Caki2 (cell line): ENCODE measurements at regions not wholly inside any gene's neighbourhood (a gene's known extent, or its start where the extent isn't known, plus 50 kb on each side); places are given as distances from the start of the nearest gene placed in this dataset.

Experiments
- DNase-seq: peaks from one replicate; pipeline ENCODE4 v3.0.0-alpha.2; 2015; ENCODE audit warnings: low read depth
- in situ Hi-C: cut with HindIII; loops from 2 replicates; pipeline ENCODE4 v1.10.0; 2016; ENCODE audit warnings: low sequenced_read_pairs, low pct_unique_long_range_greater_than_20kb, mixed read lengths

GRCh38 chr14:37932008-37932407, 275.7 kb upstream of the SSTR1 start:
- in situ Hi-C loops: no loop called here
- DNase-seq: no peak

- DNase-seq: no peak
- in situ Hi-C loops: no loop called here
Observed at GRCh38 chr14:37932481-37932880, 275.2 kb upstream of the SSTR1 start.

- in situ Hi-C loops: no loop called here
- DNase-seq: no peak
Observed at GRCh38 chr14:37936971-37937370, 270.7 kb upstream of the SSTR1 start.

- in situ Hi-C loops: no loop called here
- no peak for DNase-seq
Observed at GRCh38 chr14:37939442-37940028, 268.2 kb upstream of the SSTR1 start.

DNA sequence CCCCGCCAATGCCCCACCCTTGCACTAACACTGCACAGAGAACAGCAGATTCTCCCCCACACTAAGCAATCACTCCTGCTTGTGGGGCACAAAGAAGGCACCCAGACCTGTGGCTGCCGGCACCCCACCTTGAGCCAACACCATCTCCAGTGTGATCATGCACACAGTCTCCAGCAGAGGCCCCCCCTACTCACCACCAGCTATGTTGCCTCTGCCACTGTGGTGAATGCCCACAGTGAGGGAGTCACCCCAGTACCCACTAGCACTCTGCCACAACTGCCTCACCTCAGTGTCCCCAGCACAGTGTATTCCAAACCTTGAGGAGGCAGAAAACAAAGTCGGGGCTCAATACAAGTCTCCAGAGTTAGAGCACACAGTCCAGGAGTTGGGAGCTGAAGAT, 261.7 kb upstream of the SSTR1 start:
- in situ Hi-C loops: no loop called here
- DNase-seq: no peak

DNA sequence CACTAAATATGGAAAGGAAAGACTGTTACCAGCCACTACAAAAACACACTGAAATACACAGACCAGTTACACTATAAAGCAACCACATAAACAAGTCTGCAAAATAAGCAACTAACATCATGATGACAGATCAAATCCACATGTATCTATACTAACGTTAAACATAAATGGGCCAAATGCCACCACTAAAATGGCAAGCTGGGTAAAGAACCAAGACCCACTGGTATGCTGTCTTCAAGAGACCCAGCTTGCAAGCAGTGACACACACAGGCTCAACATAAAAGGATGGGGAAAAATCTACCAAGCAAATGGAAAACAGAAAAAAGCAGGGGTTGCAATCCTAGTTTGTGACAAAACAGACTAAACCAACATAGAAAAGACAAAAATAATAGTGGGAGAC, 260.9 kb upstream of the SSTR1 start:
- DNase-seq: no peak
- in situ Hi-C loops: no loop called here

DNA sequence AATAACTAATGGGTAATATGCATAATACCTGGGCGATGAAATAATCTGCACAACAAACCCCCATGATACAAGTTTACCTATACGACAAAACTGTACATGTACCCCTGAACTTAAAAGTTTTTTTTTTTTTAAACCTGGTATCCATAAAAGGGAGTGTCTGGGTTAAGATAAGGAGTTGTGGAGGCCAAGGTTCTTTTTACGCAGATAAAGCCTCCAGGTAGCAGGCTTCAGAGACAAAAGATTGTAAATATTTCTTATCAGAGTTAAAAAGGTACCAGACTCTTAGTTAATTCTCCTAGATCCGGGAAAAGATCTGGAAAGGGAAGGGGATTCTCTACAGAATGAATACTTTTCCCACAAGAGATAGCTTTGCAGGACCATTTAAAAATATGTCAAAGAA, 259.4 kb upstream of the SSTR1 start:
- no peak for DNase-seq

DNA sequence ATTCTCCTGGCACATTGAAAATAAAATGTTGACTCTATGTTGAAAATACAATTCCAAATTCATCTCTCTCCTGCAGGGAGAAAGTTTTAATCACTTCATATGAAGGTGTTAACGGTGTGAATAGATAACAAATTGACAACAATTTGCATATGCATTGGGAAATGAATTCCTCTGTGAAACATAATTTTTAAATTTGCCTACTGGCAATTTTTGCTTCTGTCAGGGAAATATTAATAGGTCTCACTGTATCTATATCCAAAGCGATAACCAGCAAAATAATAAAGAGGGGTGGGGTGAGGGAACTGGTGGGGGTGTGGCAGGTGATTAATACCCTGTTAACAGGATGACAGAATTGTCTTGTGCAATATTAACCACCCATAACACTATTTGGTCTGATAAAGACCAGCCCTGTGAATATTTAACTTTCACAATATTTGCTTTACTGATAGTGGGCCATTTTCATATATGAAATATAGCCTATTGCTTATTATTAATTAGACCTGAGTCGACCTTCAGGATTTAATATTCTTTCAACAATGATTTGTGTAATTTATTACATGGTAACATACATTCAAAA, 239.0 kb upstream of the SSTR1 start:
- in situ Hi-C loops: no loop called here
- DNase-seq: no peak

More for the DNA sequence above, 259.4 kb upstream of the SSTR1 start:
- in situ Hi-C loops: no loop called here

DNA sequence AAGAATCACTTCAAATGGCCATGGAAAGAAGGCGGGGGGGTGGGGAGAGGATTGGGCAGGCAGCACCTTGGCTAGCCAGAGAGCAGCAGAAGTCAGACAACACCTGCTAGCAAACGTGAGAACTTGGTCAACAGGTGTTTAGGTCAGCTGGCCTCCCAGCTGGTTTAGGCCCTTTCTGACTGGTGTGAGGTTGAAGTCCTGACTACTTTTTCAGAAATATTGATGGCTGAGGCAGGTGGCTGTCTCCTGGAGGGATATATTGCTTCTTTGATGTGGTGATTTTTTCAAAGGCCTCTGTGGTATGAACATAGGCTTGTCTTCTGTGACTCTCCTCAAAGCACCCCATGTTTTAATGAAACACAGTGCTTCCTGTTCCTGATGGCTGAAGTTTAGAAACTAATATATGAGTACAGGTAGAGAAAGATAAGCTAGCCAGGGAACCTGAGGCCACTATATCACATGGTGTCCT, 238.2 kb upstream of the SSTR1 start:
- in situ Hi-C loops: no loop called here
- no peak for DNase-seq

DNA sequence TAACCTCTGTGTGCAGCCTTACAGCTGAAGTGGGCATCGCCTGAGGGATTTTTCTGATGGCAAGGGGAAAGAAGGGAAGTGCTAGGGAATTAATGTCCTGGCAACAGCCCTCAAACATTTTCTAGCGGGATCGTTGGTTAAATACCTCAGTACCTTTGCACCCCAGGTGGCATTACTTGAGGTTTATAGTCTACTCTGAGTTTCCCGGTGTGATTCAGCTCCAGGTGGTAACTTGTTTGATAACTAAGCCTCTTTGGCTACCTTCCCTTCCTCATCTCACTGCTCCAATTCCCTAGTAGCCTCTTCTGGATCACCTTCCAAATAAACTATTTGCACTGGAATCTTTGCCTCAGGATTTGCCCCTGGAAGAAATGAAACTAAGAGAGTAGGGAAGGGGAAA, 237.0 kb upstream of the SSTR1 start:
- no peak for DNase-seq
- in situ Hi-C loops: no loop called here

DNA sequence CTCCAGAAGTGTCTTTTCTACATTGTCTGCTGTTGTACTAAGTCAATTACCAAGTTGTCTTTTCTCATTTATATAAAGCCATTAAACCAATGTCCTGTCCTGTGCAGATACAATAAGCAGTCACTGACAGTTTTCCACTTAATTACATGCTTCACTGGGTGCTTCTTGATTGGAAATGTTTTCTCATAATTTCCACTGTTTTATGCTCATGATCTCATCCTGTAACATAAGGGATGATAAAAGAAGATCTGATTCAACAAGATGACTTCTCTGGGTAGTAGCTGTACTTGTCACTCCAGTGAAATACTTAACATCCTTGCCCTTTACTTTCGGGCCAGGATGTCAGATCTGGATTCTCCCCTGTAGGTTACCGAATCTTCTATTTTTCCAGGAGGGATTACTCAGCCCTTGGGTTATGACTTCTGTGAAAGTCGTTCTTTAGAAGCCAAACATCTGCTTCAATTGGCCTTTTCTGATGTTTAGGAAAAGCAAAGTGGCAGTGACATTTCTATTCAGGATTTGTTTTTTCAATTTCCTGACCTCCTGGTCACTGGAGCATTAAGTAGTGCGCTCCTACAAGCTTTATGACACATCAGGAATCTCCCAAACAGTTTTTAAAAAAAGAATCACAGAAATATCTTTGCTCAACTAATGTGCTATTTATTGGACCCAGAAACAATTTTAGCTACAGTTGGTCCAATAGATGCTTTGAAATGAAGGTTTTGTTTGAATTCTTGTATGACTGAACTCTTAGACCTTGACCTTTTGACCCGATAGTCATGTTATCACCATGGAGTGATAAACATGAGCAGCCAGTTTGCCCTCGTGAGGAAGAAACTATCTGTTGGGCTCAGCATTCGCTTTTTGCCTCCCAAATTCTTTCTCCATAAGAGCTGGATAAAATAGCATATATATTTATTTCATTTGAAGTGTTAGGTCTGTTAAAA, 234.5 kb upstream of the SSTR1 start:
- peak; percentile 53 for DNase-seq
- in situ Hi-C loops: no loop called here

- no peak for DNase-seq
- in situ Hi-C loops: no loop called here
Observed at GRCh38 chr14:37974421-37974820, 233.3 kb upstream of the SSTR1 start.

GRCh38 chr14:37977481-37977880, 230.2 kb upstream of the SSTR1 start:
- in situ Hi-C loops: no loop called here
- DNase-seq: no peak

- peak; percentile 22 for DNase-seq
Observed at GRCh38 chr14:37985826-37986470, 221.8 kb upstream of the SSTR1 start.

DNA sequence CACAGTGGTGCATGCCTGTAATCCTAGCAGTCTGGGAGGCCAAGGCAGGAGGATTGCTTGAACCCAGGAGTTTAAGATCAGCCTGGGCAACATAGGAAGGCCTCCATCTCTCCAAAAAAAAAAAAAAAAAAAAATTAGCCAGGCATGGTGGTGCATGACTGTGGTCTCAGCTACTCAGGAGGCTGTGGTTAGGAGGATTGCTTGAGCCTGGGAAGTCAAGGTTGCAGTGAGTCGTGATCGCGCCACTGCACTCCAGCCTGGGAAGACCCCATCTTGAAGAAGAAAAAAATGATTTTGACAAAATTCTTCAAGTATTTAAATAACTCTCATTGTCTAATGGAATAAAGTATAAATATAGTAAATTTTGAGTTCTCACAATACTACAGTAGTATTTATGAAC, 219.2 kb upstream of the SSTR1 start:
- no peak for DNase-seq
- in situ Hi-C loops: no loop called here

More at GRCh38 chr14:37985826-37986470, 221.8 kb upstream of the SSTR1 start:
- in situ Hi-C loops: no loop called here

GRCh38 chr14:37991027-37991426, 216.7 kb upstream of the SSTR1 start:
- no peak for DNase-seq
- in situ Hi-C loops: no loop called here

DNA sequence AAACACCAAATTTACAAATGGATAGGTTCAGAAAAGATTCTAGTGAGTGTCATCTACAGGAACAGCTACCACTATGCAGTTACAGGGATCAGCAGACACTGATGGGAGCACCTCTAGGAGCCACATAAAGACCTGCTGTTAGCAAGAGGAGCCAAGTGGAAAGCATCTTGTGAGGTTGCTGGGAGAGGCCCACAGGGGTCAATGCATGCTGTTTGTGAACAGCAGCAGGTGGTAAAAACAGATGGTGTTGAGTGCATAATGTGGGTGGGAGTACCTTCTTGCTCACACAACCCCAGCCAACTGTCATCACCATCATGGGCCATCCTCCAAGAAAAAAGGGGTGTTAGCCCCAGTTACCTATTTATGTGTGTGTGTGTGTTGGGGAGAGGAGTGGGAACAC, 215.2 kb upstream of the SSTR1 start:
- DNase-seq: no peak
- in situ Hi-C loops: no loop called here

DNA sequence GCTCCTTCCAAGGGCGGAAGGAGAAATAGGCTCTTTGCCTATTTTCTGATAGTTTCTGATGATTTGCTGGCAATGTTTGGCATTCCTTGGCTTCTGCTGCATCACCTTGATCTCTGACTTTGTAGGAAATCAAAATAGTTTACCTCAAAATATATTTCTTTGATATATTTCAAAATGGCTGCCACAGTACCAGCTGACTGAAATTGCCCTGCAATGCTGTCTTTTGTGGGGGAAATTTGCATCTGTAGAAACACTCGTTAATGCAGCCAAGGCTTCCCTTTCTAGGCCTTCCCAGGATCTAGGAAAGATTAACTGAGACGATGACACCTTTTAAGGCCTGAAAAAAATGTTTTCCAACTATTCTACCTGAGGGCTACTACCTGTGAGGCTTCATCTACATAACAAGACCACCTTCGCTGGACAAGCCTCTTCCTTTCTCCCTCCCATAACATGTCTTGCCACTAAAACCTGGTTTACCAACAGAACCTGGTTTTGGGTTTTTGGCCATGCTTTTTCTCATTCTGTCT, 212.8 kb upstream of the SSTR1 start:
- no peak for DNase-seq
- in situ Hi-C loops: no loop called here

GRCh38 chr14:37997017-37997416, 210.7 kb upstream of the SSTR1 start:
- in situ Hi-C loops: no loop called here
- no peak for DNase-seq
